Renal cortical epithelial cell (primary cell): ENCODE measurements at regions not wholly inside any gene's neighbourhood (a gene's known extent, or its start where the extent isn't known, plus 50 kb on each side); places are given as distances from the start of the nearest gene placed in this dataset.
"Not testable (repeated sequence)": the region's sequence is repeated elsewhere in the genome, so short reads cannot be mapped to it uniquely, and the experiment has no call there.

Source experiments
- DNase-seq: peaks from one replicate; pipeline ENCODE4 v3.0.0-alpha.2; 2011; ENCODE audit warnings: low read depth

GRCh38 chr6:152811785-152812184 is 61.2 kb downstream of the VIP start:
- no peak for DNase-seq

DNA sequence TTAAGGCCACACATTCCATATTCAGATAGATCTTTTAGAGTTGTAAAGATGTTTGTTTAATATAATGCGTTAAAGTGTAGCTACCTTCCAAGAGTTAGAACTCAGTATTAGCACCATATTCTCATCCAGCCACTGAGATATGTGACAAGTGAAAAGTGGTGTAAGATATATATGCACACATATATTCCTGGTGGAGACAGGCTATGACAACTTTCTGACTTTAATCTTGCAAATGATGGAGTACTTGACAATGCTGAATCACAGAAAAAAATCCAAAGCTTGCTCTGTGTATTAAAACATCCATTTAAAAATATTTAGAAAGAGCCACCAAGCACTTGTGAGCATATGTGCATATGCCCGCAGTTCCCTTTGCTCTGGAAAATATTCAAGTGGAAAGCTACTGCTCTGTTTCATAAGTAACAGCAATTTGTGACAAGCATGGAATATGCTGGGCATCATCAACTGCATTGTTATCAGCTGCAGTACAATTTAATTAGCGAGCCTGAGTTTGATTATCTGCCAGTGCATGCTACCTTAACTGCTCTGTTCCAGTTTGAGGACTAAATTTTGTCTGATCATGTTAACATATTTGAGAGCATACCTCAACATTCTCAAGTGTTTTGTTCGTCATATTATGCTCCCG is 64.8 kb downstream of the VIP start:
- DNase-seq: no peak

- DNase-seq: no peak
Measured at GRCh38 chr6:152816055-152816454, 65.5 kb downstream of the VIP start.

DNA sequence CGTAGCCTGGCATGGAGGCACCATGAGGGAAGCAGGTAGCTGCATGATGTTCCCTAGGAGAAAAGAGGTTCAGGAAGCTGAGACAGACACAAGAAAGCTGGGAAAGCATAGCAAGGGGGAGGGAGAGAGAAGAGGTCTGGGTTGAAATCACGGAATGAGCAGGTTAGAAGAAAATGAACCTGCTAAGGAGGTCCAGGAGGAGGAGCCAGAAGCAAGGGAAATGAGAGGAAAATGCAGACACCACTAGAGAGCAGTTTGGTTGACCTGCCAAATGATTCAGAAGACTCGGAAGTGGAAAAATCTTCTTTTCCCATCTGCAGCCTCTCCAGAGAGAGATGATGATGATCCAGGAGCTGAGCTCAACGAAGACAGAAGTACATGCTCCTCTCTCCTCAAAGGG is 70.9 kb downstream of the VIP start:
- DNase-seq: no peak

GRCh38 chr6:152824666-152825065 is 74.1 kb downstream of the VIP start:
- no peak for DNase-seq

DNA sequence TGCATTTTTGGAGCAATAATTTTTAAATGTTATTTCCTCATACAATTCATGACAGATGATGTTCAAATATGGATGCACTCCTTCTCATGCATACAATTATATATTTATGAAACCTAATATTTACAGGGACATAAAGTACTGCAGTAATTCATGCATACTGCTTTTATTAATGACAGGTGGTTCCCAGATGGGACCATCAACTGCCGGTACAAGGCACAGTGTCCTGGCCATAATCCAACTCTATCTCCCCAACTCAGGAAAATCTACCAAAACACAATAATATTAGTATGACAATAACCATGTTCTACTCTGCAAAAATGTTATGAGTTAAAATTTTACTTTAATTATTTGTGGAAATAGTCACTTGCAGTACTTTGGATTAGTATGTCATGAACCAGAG is 77.8 kb downstream of the VIP start:
- no peak for DNase-seq

- not testable (repeated sequence) for DNase-seq
Measured at GRCh38 chr6:152834366-152834765, 83.8 kb downstream of the VIP start.

DNA sequence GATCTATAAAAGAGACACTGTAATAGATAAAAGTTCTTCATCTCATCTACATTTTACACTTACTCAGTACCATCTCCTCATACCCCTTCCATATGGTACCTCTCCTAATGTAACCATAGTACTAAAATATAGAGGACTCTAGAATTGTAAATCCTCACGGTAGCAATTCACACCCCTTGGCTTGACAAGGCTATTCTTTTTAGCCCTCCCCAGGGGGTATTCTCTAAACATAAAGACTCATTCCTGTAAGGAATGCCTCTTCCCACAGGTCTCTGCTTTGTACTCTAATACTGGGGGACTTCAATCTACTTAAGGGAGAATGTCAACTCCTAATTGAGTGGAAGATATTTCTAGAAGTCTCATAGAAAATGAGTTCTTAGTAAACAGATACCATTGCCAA is 85.9 kb downstream of the VIP start:
- DNase-seq: no peak

GRCh38 chr6:152845421-152845820 is 94.8 kb downstream of the VIP start:
- no peak for DNase-seq

- DNase-seq: no peak
Measured at GRCh38 chr6:152846825-152847224, 96.2 kb downstream of the VIP start.

- no peak for DNase-seq
Measured at GRCh38 chr6:152848919-152849318, 98.3 kb downstream of the VIP start.

GRCh38 chr6:152854086-152854795 is 103.6 kb downstream of the VIP start:
- DNase-seq: no peak

DNA sequence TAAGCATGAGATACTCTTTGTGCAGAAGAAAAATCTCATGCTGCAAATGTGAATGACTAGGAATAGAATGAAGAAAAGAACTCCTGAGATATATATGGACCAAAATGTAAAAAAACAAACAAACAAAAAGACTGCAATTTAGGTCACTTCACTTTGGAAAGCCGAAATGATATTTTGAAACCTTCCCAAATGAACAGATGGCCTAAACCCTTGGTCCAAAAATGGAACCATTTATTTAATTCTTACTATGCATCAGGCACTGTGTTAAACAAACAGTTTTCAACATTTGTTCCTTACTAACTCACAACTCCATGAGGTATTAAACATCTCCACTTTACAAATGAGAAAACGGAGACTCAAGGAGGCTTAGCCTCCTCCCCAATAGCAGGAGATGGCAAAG is 107.5 kb downstream of the VIP start:
- DNase-seq: no peak

DNA sequence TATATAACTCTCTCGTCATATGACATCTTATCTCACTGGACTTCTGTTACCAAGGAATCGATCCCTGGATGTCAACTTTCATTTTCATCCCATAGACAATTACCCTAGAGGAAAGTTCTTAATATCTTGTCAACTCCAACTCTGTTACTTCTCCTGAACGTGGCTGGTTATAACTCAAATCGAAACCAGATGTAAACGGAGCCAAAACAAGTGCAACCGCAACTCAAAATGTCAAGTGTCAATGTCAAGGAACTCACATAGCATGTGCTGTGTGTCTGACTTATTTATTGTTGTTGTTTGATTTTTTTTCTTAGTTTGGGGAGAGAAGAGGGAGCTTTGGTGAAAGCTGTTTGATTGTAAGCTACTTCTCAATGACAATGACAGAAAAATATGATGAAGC is 108.6 kb downstream of the VIP start:
- DNase-seq: no peak

- DNase-seq: peak; percentile 63
Measured at GRCh38 chr6:152863618-152864326, 113.2 kb downstream of the VIP start.

GRCh38 chr6:152874267-152874666 is 108.6 kb downstream of the FBXO5 start:
- DNase-seq: no peak

DNA sequence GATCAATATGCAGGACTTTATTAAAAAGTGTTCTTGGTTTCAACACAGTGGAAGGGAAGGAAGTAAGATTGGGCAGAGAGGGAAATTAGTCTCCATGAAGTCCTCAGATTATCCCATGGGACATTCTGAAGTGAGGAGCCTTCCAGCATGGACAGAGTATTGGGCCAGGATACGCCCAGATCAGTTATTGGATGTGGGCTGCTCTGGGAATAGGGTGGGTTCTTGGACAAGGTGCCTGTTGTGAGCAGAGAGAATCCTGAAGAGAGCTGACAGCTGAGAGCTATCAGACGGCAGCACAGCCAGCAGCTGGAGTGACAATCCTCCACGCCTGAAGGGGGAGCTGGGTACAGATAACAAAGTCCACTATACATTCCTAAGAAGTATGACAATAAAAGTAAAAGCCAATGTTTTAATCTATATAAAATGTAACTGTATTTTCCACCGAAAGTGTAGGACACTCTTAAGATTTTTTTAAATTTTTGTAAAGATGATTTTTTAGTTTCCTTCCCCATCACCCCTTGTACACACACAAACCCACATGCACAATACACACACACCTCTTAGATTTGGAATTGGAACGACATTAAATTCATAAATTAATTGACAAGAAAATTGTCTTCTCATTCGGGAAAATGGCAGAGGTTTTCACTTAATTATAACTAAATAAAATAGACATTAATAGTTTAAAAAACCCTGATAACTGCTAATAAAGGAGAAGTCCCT is 107.8 kb downstream of the FBXO5 start:
- no peak for DNase-seq

DNA sequence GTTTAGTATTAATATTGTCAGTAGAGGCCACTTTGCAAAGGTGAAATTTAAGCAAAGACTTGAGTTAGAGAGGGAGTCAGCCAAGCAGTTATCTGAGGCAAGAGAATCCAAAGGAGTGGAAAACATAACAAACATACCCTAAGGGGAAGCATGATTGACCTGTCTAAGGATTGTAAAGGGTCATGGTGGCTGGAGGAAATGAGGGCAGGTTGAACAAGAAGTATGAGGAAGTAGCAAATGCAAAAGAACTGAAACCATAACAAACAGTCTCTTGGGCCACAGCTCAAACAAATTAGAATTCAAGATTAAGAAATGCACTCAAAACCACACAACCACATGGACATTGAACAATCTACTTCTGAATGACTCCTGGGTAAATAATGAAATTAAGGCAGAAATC is 103.2 kb downstream of the FBXO5 start:
- peak; percentile 38 for DNase-seq

GRCh38 chr6:152893187-152893586 is 89.7 kb downstream of the FBXO5 start:
- DNase-seq: no peak

DNA sequence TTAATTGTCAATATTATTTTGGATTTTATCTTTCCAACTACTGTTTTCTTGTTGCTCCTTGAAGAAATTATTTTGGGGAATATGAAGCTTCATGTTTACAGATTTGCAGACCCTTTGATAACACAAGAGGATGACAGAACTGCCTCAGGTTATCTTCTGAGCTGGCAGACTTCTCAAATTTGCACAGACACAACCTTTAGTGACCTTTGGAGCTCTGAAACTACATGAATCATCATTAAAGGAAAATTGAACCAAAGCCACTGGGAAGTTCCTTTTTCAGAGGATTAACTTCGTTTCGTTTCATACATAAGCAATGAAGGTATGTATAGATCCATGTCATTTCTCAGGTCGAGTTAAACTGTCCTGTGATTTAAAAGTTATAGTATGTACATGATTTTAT is 85.9 kb downstream of the FBXO5 start:
- DNase-seq: no peak

- DNase-seq: peak; percentile 17
Measured at GRCh38 chr6:152897807-152898399, 84.9 kb downstream of the FBXO5 start.

GRCh38 chr6:152904678-152905077 is 78.2 kb downstream of the FBXO5 start:
- no peak for DNase-seq
